GM13976 (cell line): ENCODE measurements at regions not wholly inside any gene's neighbourhood (a gene's known extent, or its start where the extent isn't known, plus 50 kb on each side); places are given as distances from the start of the nearest gene placed in this dataset.

ENCODE experiments used
- DNase-seq: peaks from one replicate; pipeline ENCODE4 v3.0.0; 2012; ENCODE audit warnings: low spot score
- CTCF ChIP-seq: IDR thresholded peaks from 2 replicates; pipeline ENCODE4 v1.5.1; 2012; ENCODE audit warnings: borderline replicate concordance, mild to moderate bottlenecking; ENCODE audit not compliant: insufficient read depth; ENCODE audit errors: extremely low read depth, missing control alignments, control extremely low read depth
- in situ Hi-C: fragments of 300-500 bp; cut with MboI; formaldehyde crosslinking; loops from one replicate; pipeline ENCODE4 v1.12.0; 2022; ENCODE audit warnings: low sequenced_read_pairs, mixed read lengths, inconsistent platforms; ENCODE audit not compliant: unreplicated experiment

DNA sequence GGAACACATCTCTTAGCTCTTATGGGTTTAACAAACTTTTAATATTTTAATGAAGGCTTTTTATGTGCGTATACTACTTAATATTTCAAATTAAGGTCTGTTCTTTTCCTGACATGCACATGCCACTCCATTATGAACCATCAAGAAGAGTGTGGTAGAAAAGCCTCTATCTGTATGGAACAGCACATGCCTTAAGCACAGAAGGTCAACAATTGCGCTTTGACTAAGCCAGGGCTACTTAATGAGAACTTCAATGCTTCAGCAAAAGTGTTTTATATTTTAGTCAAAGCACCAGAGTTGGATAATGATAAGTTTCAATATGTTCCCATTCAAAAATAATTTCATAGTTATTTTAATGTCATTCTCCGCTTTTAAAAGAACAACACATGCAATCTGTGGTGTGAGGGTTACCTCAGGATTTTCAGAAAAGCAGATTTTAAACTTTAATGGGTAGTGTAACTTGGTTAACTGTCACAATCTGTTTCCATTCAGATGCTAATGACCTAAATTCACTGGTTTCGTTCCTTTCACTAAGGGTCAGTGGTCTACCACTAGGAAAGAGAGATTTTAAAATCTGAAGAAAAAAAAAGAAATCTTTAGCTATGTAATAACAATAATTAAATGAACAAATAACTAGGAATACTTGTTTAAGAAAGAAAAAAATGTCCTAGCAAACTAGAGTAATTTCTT lies 193.4 kb upstream of the NOVA1 start:
- in situ Hi-C loops: no loop called here
- DNase-seq: no peak
- no peak for TF ChIP-seq CTCF

DNA sequence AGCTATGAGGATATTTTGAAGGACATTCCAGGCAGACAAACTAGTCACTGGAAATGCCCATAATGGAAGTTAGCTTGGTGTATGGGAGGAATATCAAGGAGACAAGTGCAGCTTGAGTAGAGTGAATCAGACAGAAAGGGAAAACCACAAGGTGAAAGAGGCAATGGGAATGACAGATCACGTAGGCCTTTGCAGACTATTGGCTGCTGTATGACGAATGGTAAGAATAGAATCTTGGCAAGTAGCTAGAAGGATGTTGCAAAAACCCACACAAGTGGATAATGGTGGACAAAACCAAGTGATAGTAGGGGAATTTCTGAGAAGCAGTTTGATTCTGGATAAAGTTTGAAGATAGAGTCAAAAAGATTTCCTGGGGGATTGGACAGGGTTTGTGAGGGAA lies 196.9 kb upstream of the NOVA1 start:
- no peak for DNase-seq
- in situ Hi-C loops: no loop called here
- no peak for TF ChIP-seq CTCF

DNA sequence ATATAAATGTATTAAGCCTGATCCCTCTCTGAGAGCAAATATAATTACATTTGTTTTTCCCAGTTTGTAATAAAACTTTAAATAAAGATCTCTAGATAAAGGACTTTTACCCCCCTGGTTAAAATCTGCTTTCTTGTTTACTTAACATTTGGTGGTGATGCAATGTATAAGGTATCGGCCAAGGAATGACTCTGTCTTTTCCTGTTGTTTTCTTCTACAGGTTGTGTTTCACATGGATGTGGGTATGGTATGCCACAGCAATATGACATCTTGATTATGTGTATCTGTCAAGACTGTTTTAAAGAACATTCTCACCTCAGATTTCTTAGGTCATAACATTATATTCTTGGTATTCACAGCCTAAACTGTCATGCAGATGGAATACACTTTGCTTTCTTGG lies 210.6 kb upstream of the NOVA1 start:
- in situ Hi-C loops: no loop called here
- no peak for TF ChIP-seq CTCF
- no peak for DNase-seq

DNA sequence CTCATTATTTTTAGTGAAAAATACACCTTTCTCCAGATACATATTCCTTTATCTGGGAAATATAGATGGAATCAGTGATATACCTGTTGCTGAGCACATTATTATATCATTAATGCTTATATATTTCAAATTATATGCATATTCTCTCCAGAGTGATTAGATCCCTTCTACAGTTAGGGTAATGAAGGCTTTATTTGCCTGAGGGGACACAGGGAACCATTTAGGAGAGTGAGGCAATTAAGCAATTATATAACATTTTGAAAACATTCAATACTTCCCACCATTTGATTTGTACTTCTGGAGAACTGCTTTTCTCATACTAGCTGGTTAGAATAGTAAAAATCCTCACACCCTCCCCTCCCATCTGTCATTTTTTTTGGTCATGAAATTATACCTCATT lies 212.8 kb upstream of the NOVA1 start:
- in situ Hi-C loops: no loop called here
- TF ChIP-seq CTCF: no peak
- DNase-seq: no peak

GRCh38 chr14:26811756-26812305 lies 214.0 kb upstream of the NOVA1 start:
- in situ Hi-C loops: no loop called here
- DNase-seq: no peak
- no peak for TF ChIP-seq CTCF

DNA sequence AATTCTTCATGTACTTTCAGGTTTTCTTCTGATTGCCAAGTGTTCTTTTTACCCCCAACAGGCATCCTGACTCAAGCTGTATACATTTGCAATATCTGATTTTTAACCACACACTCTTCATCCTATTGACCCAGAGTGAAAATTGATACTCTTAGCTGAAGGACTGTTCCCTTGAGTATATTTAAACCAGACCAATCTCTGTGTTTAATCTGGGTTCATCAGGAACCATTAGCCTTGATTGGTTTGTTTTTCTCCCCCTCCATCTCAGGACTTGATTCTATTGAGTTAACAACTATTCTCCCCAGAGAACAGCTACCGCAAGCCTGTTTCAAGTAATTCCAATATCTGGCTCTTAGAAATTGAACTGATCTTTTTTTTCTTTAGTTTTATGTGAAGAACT lies 222.3 kb upstream of the NOVA1 start:
- TF ChIP-seq CTCF: no peak
- in situ Hi-C loops: no loop called here
- DNase-seq: no peak
